ENCODE measurements at regions not wholly inside any gene's neighbourhood (a gene's known extent, or its start where the extent isn't known, plus 50 kb on each side); places are given as distances from the start of the nearest gene placed in this dataset.

GRCh38 chr11:88013508-88014065 lies 161.7 kb downstream of the RAB38 start:
- TF ChIP-seq CTCF (IDR thresholded peaks at IDR 0.05; ENCODE audit: low read depth, low read length, missing input control): no peak
- TF ChIP-seq, protein P1, sequence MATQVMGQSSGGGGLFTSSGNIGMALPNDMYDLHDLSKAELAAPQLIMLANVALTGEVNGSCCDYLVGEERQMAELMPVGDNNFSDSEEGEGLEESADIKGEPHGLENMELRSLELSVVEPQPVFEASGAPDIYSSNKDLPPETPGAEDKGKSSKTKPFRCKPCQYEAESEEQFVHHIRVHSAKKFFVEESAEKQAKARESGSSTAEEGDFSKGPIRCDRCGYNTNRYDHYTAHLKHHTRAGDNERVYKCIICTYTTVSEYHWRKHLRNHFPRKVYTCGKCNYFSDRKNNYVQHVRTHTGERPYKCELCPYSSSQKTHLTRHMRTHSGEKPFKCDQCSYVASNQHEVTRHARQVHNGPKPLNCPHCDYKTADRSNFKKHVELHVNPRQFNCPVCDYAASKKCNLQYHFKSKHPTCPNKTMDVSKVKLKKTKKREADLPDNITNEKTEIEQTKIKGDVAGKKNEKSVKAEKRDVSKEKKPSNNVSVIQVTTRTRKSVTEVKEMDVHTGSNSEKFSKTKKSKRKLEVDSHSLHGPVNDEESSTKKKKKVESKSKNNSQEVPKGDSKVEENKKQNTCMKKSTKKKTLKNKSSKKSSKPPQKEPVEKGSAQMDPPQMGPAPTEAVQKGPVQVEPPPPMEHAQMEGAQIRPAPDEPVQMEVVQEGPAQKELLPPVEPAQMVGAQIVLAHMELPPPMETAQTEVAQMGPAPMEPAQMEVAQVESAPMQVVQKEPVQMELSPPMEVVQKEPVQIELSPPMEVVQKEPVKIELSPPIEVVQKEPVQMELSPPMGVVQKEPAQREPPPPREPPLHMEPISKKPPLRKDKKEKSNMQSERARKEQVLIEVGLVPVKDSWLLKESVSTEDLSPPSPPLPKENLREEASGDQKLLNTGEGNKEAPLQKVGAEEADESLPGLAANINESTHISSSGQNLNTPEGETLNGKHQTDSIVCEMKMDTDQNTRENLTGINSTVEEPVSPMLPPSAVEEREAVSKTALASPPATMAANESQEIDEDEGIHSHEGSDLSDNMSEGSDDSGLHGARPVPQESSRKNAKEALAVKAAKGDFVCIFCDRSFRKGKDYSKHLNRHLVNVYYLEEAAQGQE (IDR thresholded peaks at IDR 0.05): no peak
- no peak for TF ChIP-seq MAX (IDR thresholded peaks at IDR 0.05)
- TF ChIP-seq FOXA1 (IDR thresholded peaks at IDR 0.05): no peak
- no peak for TF ChIP-seq RAD21 (IDR thresholded peaks at IDR 0.05)
- no peak for TF ChIP-seq HNF4G (IDR thresholded peaks at IDR 0.05)
- no peak for TF ChIP-seq RXRA (IDR thresholded peaks at IDR 0.05)

Measured in liver (tissue), 3 donors.